PC-9 (cell line): ENCODE measurements at regions not wholly inside any gene's neighbourhood (a gene's known extent, or its start where the extent isn't known, plus 50 kb on each side); places are given as distances from the start of the nearest gene placed in this dataset.

Source experiments
- BruUV-seq: library from RNA; stranded (reverse); fragments of 400-500 nt; replicated peaks from 2 replicates; lab custom pipeline; 2021; lab: Mats Ljungman, UMichigan
- CTCF ChIA-PET: fragments of 300-600 bp; sonication (Branson Sonifier 250); formaldehyde crosslinking; loops from one replicate; lab custom pipeline; 2022; ENCODE audit warnings: antibody characterized with exemption; lab: Charles Lee
- POLR2A ChIA-PET: fragments of 300-600 bp; sonication (Branson Sonifier 250); formaldehyde crosslinking; loops from one replicate; lab custom pipeline; 2022; ENCODE audit warnings: antibody characterized with exemption; ENCODE audit not compliant: unreplicated experiment; lab: Charles Lee
- DNase-seq, 2 experiments: peaks; one replicate each; pipeline versions ENCODE4 v3.0.0 to v3.0.0-alpha.2; 2015 to 2022; ENCODE audit warnings: mixed read lengths in 1 of 2
- H2AFZ ChIP-seq: fragments of 200-600 bp; sonication (generic); 2 replicates; pipeline ENCODE4 v1.8.1; 2017; ENCODE audit warnings: antibody characterized with exemption
- H3F3A ChIP-seq: fragments of 200-600 bp; sonication (generic); 2 replicates; pipeline ENCODE4 v1.8.1; 2017; ENCODE audit warnings: antibody characterized with exemption, mild to moderate bottlenecking, low read depth; ENCODE audit not compliant: insufficient read depth
- H3K27ac ChIP-seq: fragments of 200-600 bp; sonication (generic); 2 replicates; pipeline ENCODE4 v1.6.1; 2016; ENCODE audit warnings: mixed run types
- H3K27me3 ChIP-seq: fragments of 200-600 bp; sonication (generic); 2 replicates; pipeline ENCODE4 v1.6.1; 2016; ENCODE audit warnings: low read depth, mixed run types; ENCODE audit not compliant: insufficient read depth
- H3K36me3 ChIP-seq: fragments of 200-600 bp; sonication (generic); 2 replicates; pipeline ENCODE4 v1.6.1; 2016; ENCODE audit warnings: low read depth, mixed run types
- H3K4me1 ChIP-seq: fragments of 200-600 bp; sonication (generic); replicated peaks from 2 replicates; pipeline ENCODE4 v1.6.1; 2016; ENCODE audit warnings: mixed run types; ENCODE audit not compliant: insufficient read depth
- H3K4me2 ChIP-seq: fragments of 200-600 bp; sonication (generic); 2 replicates; pipeline ENCODE4 v1.6.1; 2017; ENCODE audit warnings: mixed run types
- H3K4me3 ChIP-seq: fragments of 200-600 bp; sonication (generic); 2 replicates; pipeline ENCODE4 v1.6.1; 2016; ENCODE audit warnings: mixed run types
- H3K79me2 ChIP-seq: fragments of 200-600 bp; sonication (generic); 2 replicates; pipeline ENCODE4 v1.6.1; 2017; ENCODE audit warnings: low read depth, mixed run types
- H3K9me2 ChIP-seq: fragments of 200-600 bp; sonication (generic); 2 replicates; pipeline ENCODE4 v1.8.1; 2017; ENCODE audit warnings: mild to moderate bottlenecking; ENCODE audit not compliant: insufficient read depth
- H3K9me3 ChIP-seq: fragments of 200-600 bp; sonication (generic); 2 replicates; pipeline ENCODE4 v1.8.1; 2016; ENCODE audit warnings: low read depth; ENCODE audit not compliant: insufficient read depth
- H4K20me1 ChIP-seq: fragments of 200-600 bp; sonication (generic); 2 replicates; pipeline ENCODE4 v1.8.1; 2017; ENCODE audit not compliant: insufficient read depth
- CTCF ChIP-seq: fragments of 200-600 bp; sonication (generic); conservative IDR thresholded peaks from 2 replicates; pipeline ENCODE4 v1.6.1; 2017; ENCODE audit warnings: mixed run types, antibody characterized with exemption, mild to moderate bottlenecking, moderate library complexity
- EZH2 ChIP-seq: fragments of 200-600 bp; sonication (generic); IDR thresholded peaks from 2 replicates; pipeline ENCODE4 v1.8.0; 2017; ENCODE audit warnings: antibody characterized with exemption, low read depth
- intact Hi-C: fragments of 100-400 bp; cut with micrococcal nuclease; formaldehyde crosslinking; loops from one replicate; pipeline ENCODE4 v1.10.0; 2022; ENCODE audit not compliant: unreplicated experiment

- Histone ChIP-seq H3K4me2 (no peak overlapping the region), H3K27me3 (no peaks in the 10 kb centered on the region), H3K9me2 (no peaks in the 10 kb centered on the region), H3F3A (no peaks in the 10 kb centered on the region), H3K36me3 (no peaks in the 10 kb centered on the region), H3K79me2 (no peaks in the 10 kb centered on the region), H4K20me1 (no peaks in the 10 kb centered on the region), H3K4me1 (no peaks in the 10 kb centered on the region), H2AFZ (no peak overlapping the region), H3K9me3 (no peaks in the 10 kb centered on the region), H3K4me3 (no peak overlapping the region), H3K27ac (no peak overlapping the region)
- no TSS peak for BruUV-seq
- intact Hi-C loops, result no loop called here
- ChIA-PET POLR2A (no interaction called here), CTCF (no interaction called here)
- TF ChIP-seq CTCF, result no peak
- no peak for DNase-seq
Observed at GRCh38 chr15:47492195-47492594, 225.1 kb upstream of the SEMA6D start.

- no peaks in the 10 kb centered on the region for H3K4me1 ChIP-seq
- H3K27me3 ChIP-seq, result no peaks in the 10 kb centered on the region
- H3F3A ChIP-seq, result no peaks in the 10 kb centered on the region
- no peak overlapping the region for H2AFZ ChIP-seq
- no peak overlapping the region for H3K4me3 ChIP-seq
- DNase-seq, result no peak
- no peaks in the 10 kb centered on the region for H3K36me3 ChIP-seq
- no peak overlapping the region for H3K4me2 ChIP-seq
- H4K20me1 ChIP-seq, result no peaks in the 10 kb centered on the region
- no TSS peak for BruUV-seq
- TF ChIP-seq EZH2, result no peak
- TF ChIP-seq CTCF, result no peak
- no peaks in the 10 kb centered on the region for H3K9me3 ChIP-seq
- ChIA-PET POLR2A (no interaction called here), CTCF (no interaction called here)
- intact Hi-C loops, result no loop called here
- H3K9me2 ChIP-seq, result no peaks in the 10 kb centered on the region
- no peak overlapping the region for H3K27ac ChIP-seq
- H3K79me2 ChIP-seq, result no peaks in the 10 kb centered on the region
Observed at GRCh38 chr15:47493357-47494247, 223.7 kb upstream of the SEMA6D start.

- H4K20me1 ChIP-seq, result no peaks in the 10 kb centered on the region
- ChIA-PET CTCF (no interaction called here), POLR2A (no interaction called here)
- no peaks in the 10 kb centered on the region for H3F3A ChIP-seq
- H3K4me3 ChIP-seq, result no peak overlapping the region
- H2AFZ ChIP-seq, result no peak overlapping the region
- intact Hi-C loops, result no loop called here
- BruUV-seq, result no TSS peak
- H3K9me2 ChIP-seq, result no peaks in the 10 kb centered on the region
- no peak for TF ChIP-seq CTCF
- no peak for TF ChIP-seq EZH2
- H3K36me3 ChIP-seq, result no peaks in the 10 kb centered on the region
- H3K27me3 ChIP-seq, result no peaks in the 10 kb centered on the region
- H3K4me1 ChIP-seq, result no peaks in the 10 kb centered on the region
- no peaks in the 10 kb centered on the region for H3K79me2 ChIP-seq
- H3K27ac ChIP-seq, result no peak overlapping the region
- no peak overlapping the region for H3K4me2 ChIP-seq
- no peak for DNase-seq
- H3K9me3 ChIP-seq, result no peaks in the 10 kb centered on the region
Observed at GRCh38 chr15:47496343-47497185, 220.7 kb upstream of the SEMA6D start.
